IMR-90 (cell line): ENCODE measurements at regions not wholly inside any gene's neighbourhood (a gene's known extent, or its start where the extent isn't known, plus 50 kb on each side); places are given as distances from the start of the nearest gene placed in this dataset.

Experiments
- ATAC-seq: fragments of 200-7000 bp; cut with Tn5 transposase; 2 replicates; pipeline ENCODE4 v1.9.1; 2020; ENCODE audit warnings: low read depth, mild to moderate bottlenecking, moderate library complexity
- BruUV-seq: library from RNA; stranded (reverse); fragments of 400-500 nt; replicated peaks from 2 replicates; lab custom pipeline; 2021; lab: Mats Ljungman, UMichigan
- CTCF ChIA-PET: fragments of 300-600 bp; formaldehyde crosslinking; extraction: SDS; loops from one replicate; lab custom pipeline; 2021; ENCODE audit warnings: antibody characterized with exemption; lab: Yijun Ruan, JAX
- POLR2A ChIA-PET: fragments of 300-600 bp; sonication (Branson Sonifier 250); formaldehyde crosslinking; loops from one replicate; lab custom pipeline; 2022; ENCODE audit warnings: antibody characterized with exemption; ENCODE audit not compliant: unreplicated experiment; lab: Charles Lee
- DNase-seq: peaks from one replicate; pipeline ENCODE4 v3.0.0; 2013
- H2AFZ ChIP-seq: replicated peaks from 2 replicates; pipeline ENCODE3; 2013; ENCODE audit warnings: low read length, mild to moderate bottlenecking; ENCODE audit not compliant: poor library complexity
- H2AK5ac ChIP-seq: 2 replicates; pipeline ENCODE4 v1.6.1; 2013; ENCODE audit warnings: low read depth, low read length, inconsistent platforms
- H2AK9ac ChIP-seq: replicated peaks from 2 replicates; pipeline ENCODE3; 2013; ENCODE audit warnings: mild to moderate bottlenecking, low read depth, low read length, moderate library complexity; ENCODE audit not compliant: poor library complexity
- H2BK120ac ChIP-seq: 2 replicates; pipeline ENCODE4 v1.6.1; 2013; ENCODE audit warnings: low read depth, low read length, inconsistent platforms
- H2BK15ac ChIP-seq: 3 replicates; pipeline ENCODE4 v1.6.1; 2013; ENCODE audit warnings: low read depth, low read length, inconsistent platforms
- H2BK20ac ChIP-seq: 2 replicates; pipeline ENCODE4 v1.6.1; 2013; ENCODE audit warnings: low read depth, mild to moderate bottlenecking, inconsistent platforms, low read length, moderate library complexity
- H2BK5ac ChIP-seq: 2 replicates; pipeline ENCODE4 v1.6.1; 2013; ENCODE audit warnings: mild to moderate bottlenecking, low read depth, low read length, inconsistent platforms; ENCODE audit not compliant: poor library complexity, severe bottlenecking
- H3K14ac ChIP-seq: replicated peaks from 2 replicates; pipeline ENCODE4 v1.6.1; 2013; ENCODE audit warnings: low read depth, low read length, inconsistent platforms
- H3K18ac ChIP-seq: 2 replicates; pipeline ENCODE4 v1.6.1; 2013; ENCODE audit warnings: low read depth, low read length, control low read depth
- H3K23ac ChIP-seq: 2 replicates; pipeline ENCODE4 v1.6.1; 2013; ENCODE audit warnings: low read depth, low read length, inconsistent platforms
- H3K27ac ChIP-seq: 2 replicates; pipeline ENCODE4 v1.5.1; 2013; ENCODE audit warnings: mild to moderate bottlenecking, control low read depth, low read length; ENCODE audit not compliant: insufficient read depth
- H3K27me3 ChIP-seq: 2 replicates; pipeline ENCODE4 v1.6.1; 2013; ENCODE audit warnings: low read length; ENCODE audit not compliant: control insufficient read depth, insufficient read depth
- H3K36me3 ChIP-seq: 2 replicates; pipeline ENCODE4 v1.6.1; 2013; ENCODE audit warnings: low read length, mixed read lengths; ENCODE audit not compliant: control insufficient read depth, insufficient read depth
- H3K4ac ChIP-seq: 2 replicates; pipeline ENCODE4 v1.6.1; 2013; ENCODE audit warnings: low read depth, low read length, inconsistent platforms
- H3K4me1 ChIP-seq: 2 replicates; pipeline ENCODE4 v1.6.1; 2013; ENCODE audit warnings: low read length, mixed read lengths; ENCODE audit not compliant: control insufficient read depth, insufficient read depth
- H3K4me2 ChIP-seq: 2 replicates; pipeline ENCODE4 v1.6.1; 2013; ENCODE audit warnings: low read depth, mild to moderate bottlenecking, control low read depth, low read length, moderate library complexity
- H3K4me3 ChIP-seq: 2 replicates; pipeline ENCODE4 v1.5.1; 2013; ENCODE audit warnings: low read depth, mild to moderate bottlenecking, control low read depth, low read length, moderate library complexity; ENCODE audit not compliant: insufficient read depth
- H3K56ac ChIP-seq: 2 replicates; pipeline ENCODE4 v1.6.1; 2013; ENCODE audit warnings: low read length, inconsistent platforms; ENCODE audit not compliant: insufficient read depth; ENCODE audit errors: extremely low read depth
- H3K79me1 ChIP-seq, 2 experiments: 2 replicates each; pipeline ENCODE4 v1.6.1; 2013; ENCODE audit warnings: low read length in 2 of 2, inconsistent platforms in 1 of 2, low read depth in 1 of 2
- H3K9ac ChIP-seq: 2 replicates; pipeline ENCODE4 v1.6.1; 2013; ENCODE audit warnings: low read depth, low read length, control low read depth
- H3K9me1 ChIP-seq: 2 replicates; pipeline ENCODE4 v1.6.1; 2013; ENCODE audit warnings: low read length, inconsistent platforms; ENCODE audit not compliant: insufficient read depth
- H3K9me3 ChIP-seq: 2 replicates; pipeline ENCODE4 v1.6.1; 2013; ENCODE audit warnings: low read length; ENCODE audit not compliant: control insufficient read depth, insufficient read depth
- H4K20me1 ChIP-seq: 2 replicates; pipeline ENCODE4 v1.6.1; 2013; ENCODE audit warnings: low read length, inconsistent platforms; ENCODE audit not compliant: insufficient read depth
- H4K5ac ChIP-seq: 2 replicates; pipeline ENCODE4 v1.6.1; 2013; ENCODE audit warnings: mild to moderate bottlenecking, low read depth, low read length, control low read depth
- H4K8ac ChIP-seq, 2 experiments: 2 replicates each; pipeline ENCODE4 v1.6.1; 2013; ENCODE audit warnings: low read depth in 2 of 2, low read length in 2 of 2, control low read depth in 1 of 2, inconsistent platforms in 1 of 2
- H4K91ac ChIP-seq: 2 replicates; pipeline ENCODE4 v1.6.1; 2013; ENCODE audit warnings: low read depth, low read length, inconsistent platforms; ENCODE audit not compliant: insufficient read depth
- BHLHE40 ChIP-seq: fragments of 150-350 bp; IDR thresholded peaks from 2 replicates; pipeline ENCODE4 v1.6.1; 2016; ENCODE audit warnings: mild to moderate bottlenecking, low read depth, low read length
- CEBPB ChIP-seq: IDR thresholded peaks from 2 replicates; pipeline ENCODE4 v1.6.1; 2012; ENCODE audit warnings: low read depth, low read length, improper control_type of control experiment
- CHD1 ChIP-seq: IDR thresholded peaks from 2 replicates; pipeline ENCODE4 v1.6.1; 2012; ENCODE audit warnings: low read depth, low read length, improper control_type of control experiment
- FOS ChIP-seq: fragments of 150-350 bp; IDR thresholded peaks from 2 replicates; pipeline ENCODE4 v1.6.1; 2016; ENCODE audit warnings: low read depth, low read length
- MAFK ChIP-seq: IDR thresholded peaks from 2 replicates; pipeline ENCODE4 v1.6.1; 2012; ENCODE audit warnings: low read depth, low read length, improper control_type of control experiment
- MAZ ChIP-seq: IDR thresholded peaks from 2 replicates; pipeline ENCODE4 v1.6.1; 2012; ENCODE audit warnings: low read depth, mild to moderate bottlenecking, low read length, improper control_type of control experiment, moderate library complexity, borderline replicate concordance
- MXI1 ChIP-seq: IDR thresholded peaks from 2 replicates; pipeline ENCODE4 v1.6.1; 2012; ENCODE audit warnings: low read depth, mild to moderate bottlenecking, low read length, moderate library complexity, borderline replicate concordance
- NFE2L2 ChIP-seq: fragments of 150-350 bp; IDR thresholded peaks from 2 replicates; pipeline ENCODE4 v1.6.1; 2016; ENCODE audit warnings: low read depth, mild to moderate bottlenecking, low read length
- POLR2A ChIP-seq: IDR thresholded peaks from 2 replicates; pipeline ENCODE4 v1.6.1; 2012; ENCODE audit warnings: mild to moderate bottlenecking, low read depth, low read length
- RAD21 ChIP-seq: IDR thresholded peaks from 2 replicates; pipeline ENCODE4 v1.6.1; 2012; ENCODE audit warnings: low read length, improper control_type of control experiment
- RCOR1 ChIP-seq: IDR thresholded peaks from 2 replicates; pipeline ENCODE4 v1.6.1; 2012; ENCODE audit warnings: mild to moderate bottlenecking, low read length, improper control_type of control experiment; ENCODE audit not compliant: insufficient replicate concordance
- RFX5 ChIP-seq: IDR thresholded peaks from 2 replicates; pipeline ENCODE4 v1.8.0; 2012; ENCODE audit warnings: low read depth, mild to moderate bottlenecking, low read length, moderate library complexity
- SMC3 ChIP-seq: fragments of 150-350 bp; IDR thresholded peaks from 2 replicates; pipeline ENCODE4 v1.6.1; 2016; ENCODE audit warnings: low read depth, mild to moderate bottlenecking, antibody characterized with exemption, low read length, moderate library complexity
- WGBS, 2 experiments: methylation state at CpG; one replicate each; pipeline versions ENCODE4 v1.1.5 to v1.1.7; 2013; ENCODE audit warnings: missing lambda C conversion rate in 2 of 2; ENCODE audit not compliant: insufficient read length in 1 of 2; ENCODE audit errors: extremely low coverage in 2 of 2; 5-methylcytosine and 5-hydroxymethylcytosine counted together
- dilution Hi-C: fragments of 300-500 bp; cut with HindIII; formaldehyde crosslinking; loops from one replicate; pipeline ENCODE4 v1.14.3; 2018; ENCODE audit warnings: low sequenced_read_pairs; ENCODE audit not compliant: unreplicated experiment
- in situ Hi-C: fragments of 300-500 bp; cut with MboI; formaldehyde crosslinking; loops from 3 replicates; pipeline ENCODE4 v1.14.3; 2019; ENCODE audit warnings: low sequenced_read_pairs, inconsistent platforms, mixed read lengths
- intact Hi-C: fragments of 100-400 bp; cut with micrococcal nuclease; formaldehyde crosslinking; loops from 2 replicates; pipeline ENCODE4 v1.10.0; 2022
- TF ChIP-seq, protein P1 (sequence below): fragments of 150-350 bp; IDR thresholded peaks from 2 replicates; pipeline ENCODE4 v1.6.1; 2016; ENCODE audit warnings: low read depth, mild to moderate bottlenecking, low read length, moderate library complexity, borderline replicate concordance
- TF ChIP-seq, protein P2 (sequence below): fragments of 150-350 bp; IDR thresholded peaks from 2 replicates; pipeline ENCODE4 v1.6.1; 2017; ENCODE audit warnings: mild to moderate bottlenecking, antibody characterized with exemption, low read length, low read depth
- TF ChIP-seq, protein P3 (sequence below): conservative IDR thresholded peaks from 2 replicates; pipeline ENCODE4 v1.5.1; 2012; ENCODE audit warnings: mild to moderate bottlenecking, low read depth, low read length, improper control_type of control experiment

DNA sequence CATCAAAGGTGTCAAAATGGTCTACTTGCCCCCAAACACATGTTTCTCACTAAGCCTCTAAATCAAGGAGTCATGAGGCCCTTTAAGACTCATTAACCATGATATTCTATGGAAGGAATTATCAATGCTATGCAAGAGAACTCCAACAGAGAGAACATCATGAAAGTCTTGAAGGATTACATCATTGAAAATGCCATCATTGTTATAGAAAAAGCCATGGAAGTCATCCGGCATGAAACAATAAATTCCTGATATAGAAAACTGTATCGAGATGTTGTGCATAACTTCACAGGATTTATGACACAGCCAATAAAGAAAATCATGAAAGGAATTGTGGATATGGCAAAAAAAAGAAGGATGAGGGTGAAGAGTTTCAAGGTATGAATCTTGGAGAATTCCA lies 1363.6 kb upstream of the CDH2 start:
- H3K4me3 ChIP-seq, result no peak overlapping the region
- H3K27ac ChIP-seq, result no peak overlapping the region
- in situ Hi-C loops (no loop called here), intact Hi-C loops (no loop called here), dilution Hi-C loops (no loop called here)
- H3K18ac ChIP-seq, result no peak overlapping the region
- H3K79me1 ChIP-seq, result no peaks in the 10 kb centered on the region
- no peak overlapping the region for H3K14ac ChIP-seq
- H2BK5ac ChIP-seq, result no peak overlapping the region
- no peak overlapping the region for H2BK15ac ChIP-seq
- no peak overlapping the region for H4K5ac ChIP-seq
- H4K91ac ChIP-seq, result no peak overlapping the region
- H3K4ac ChIP-seq, result no peak overlapping the region
- no peak overlapping the region for H2AK5ac ChIP-seq
- no peaks in the 10 kb centered on the region for H3K9me3 ChIP-seq
- TF ChIP-seq, protein P1, sequence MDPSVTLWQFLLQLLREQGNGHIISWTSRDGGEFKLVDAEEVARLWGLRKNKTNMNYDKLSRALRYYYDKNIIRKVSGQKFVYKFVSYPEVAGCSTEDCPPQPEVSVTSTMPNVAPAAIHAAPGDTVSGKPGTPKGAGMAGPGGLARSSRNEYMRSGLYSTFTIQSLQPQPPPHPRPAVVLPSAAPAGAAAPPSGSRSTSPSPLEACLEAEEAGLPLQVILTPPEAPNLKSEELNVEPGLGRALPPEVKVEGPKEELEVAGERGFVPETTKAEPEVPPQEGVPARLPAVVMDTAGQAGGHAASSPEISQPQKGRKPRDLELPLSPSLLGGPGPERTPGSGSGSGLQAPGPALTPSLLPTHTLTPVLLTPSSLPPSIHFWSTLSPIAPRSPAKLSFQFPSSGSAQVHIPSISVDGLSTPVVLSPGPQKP, result no peak
- TF ChIP-seq CHD1 (no peak), RCOR1 (no peak), MAFK (no peak), MXI1 (no peak), BHLHE40 (no peak), RAD21 (no peak), RFX5 (no peak), SMC3 (no peak), MAZ (no peak), FOS (no peak), CEBPB (no peak), POLR2A (no peak), NFE2L2 (no peak)
- TF ChIP-seq, protein P2, sequence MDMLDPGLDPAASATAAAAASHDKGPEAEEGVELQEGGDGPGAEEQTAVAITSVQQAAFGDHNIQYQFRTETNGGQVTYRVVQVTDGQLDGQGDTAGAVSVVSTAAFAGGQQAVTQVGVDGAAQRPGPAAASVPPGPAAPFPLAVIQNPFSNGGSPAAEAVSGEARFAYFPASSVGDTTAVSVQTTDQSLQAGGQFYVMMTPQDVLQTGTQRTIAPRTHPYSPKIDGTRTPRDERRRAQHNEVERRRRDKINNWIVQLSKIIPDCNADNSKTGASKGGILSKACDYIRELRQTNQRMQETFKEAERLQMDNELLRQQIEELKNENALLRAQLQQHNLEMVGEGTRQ, result no peak
- TF ChIP-seq, protein P3, sequence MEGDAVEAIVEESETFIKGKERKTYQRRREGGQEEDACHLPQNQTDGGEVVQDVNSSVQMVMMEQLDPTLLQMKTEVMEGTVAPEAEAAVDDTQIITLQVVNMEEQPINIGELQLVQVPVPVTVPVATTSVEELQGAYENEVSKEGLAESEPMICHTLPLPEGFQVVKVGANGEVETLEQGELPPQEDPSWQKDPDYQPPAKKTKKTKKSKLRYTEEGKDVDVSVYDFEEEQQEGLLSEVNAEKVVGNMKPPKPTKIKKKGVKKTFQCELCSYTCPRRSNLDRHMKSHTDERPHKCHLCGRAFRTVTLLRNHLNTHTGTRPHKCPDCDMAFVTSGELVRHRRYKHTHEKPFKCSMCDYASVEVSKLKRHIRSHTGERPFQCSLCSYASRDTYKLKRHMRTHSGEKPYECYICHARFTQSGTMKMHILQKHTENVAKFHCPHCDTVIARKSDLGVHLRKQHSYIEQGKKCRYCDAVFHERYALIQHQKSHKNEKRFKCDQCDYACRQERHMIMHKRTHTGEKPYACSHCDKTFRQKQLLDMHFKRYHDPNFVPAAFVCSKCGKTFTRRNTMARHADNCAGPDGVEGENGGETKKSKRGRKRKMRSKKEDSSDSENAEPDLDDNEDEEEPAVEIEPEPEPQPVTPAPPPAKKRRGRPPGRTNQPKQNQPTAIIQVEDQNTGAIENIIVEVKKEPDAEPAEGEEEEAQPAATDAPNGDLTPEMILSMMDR, result no peak
- no peaks in the 10 kb centered on the region for H3K9me1 ChIP-seq
- ChIA-PET CTCF (no interaction called here), POLR2A (no interaction called here)
- WGBS, 2 experiments, result no CpG with 5 or more reads among the region's 2 CpGs
- no peak overlapping the region for H3K4me2 ChIP-seq
- no peak overlapping the region for H4K8ac ChIP-seq
- H3K36me3 ChIP-seq, result no peaks in the 10 kb centered on the region
- no peak overlapping the region for H3K23ac ChIP-seq
- BruUV-seq, result no TSS peak
- no peaks in the 10 kb centered on the region for H3K4me1 ChIP-seq
- H4K20me1 ChIP-seq, result no peaks in the 10 kb centered on the region
- H3K27me3 ChIP-seq, result no peaks in the 10 kb centered on the region
- DNase-seq (no peak), ATAC-seq (no peak)
- H2BK120ac ChIP-seq, result no peak overlapping the region
- H3K9ac ChIP-seq, result no peak overlapping the region
- no peak overlapping the region for H2AFZ ChIP-seq
- H3K56ac ChIP-seq, result no peak overlapping the region
- no peak overlapping the region for H2BK20ac ChIP-seq
- no peak overlapping the region for H2AK9ac ChIP-seq
